PC-9 (cell line): ENCODE measurements at regions not wholly inside any gene's neighbourhood (a gene's known extent, or its start where the extent isn't known, plus 50 kb on each side); places are given as distances from the start of the nearest gene placed in this dataset.

Experiments used
- BruUV-seq: library from RNA; stranded (reverse); fragments of 400-500 nt; replicated peaks from 2 replicates; lab custom pipeline; 2021; lab: Mats Ljungman, UMichigan
- CTCF ChIA-PET: fragments of 300-600 bp; sonication (Branson Sonifier 250); formaldehyde crosslinking; loops from one replicate; lab custom pipeline; 2022; ENCODE audit warnings: antibody characterized with exemption; lab: Charles Lee
- POLR2A ChIA-PET: fragments of 300-600 bp; sonication (Branson Sonifier 250); formaldehyde crosslinking; loops from one replicate; lab custom pipeline; 2022; ENCODE audit warnings: antibody characterized with exemption; ENCODE audit not compliant: unreplicated experiment; lab: Charles Lee
- DNase-seq, 2 experiments: peaks; one replicate each; pipeline versions ENCODE4 v3.0.0 to v3.0.0-alpha.2; 2015 to 2022; ENCODE audit warnings: mixed read lengths in 1 of 2
- H2AFZ ChIP-seq: fragments of 200-600 bp; sonication (generic); 2 replicates; pipeline ENCODE4 v1.8.1; 2017; ENCODE audit warnings: antibody characterized with exemption
- H3F3A ChIP-seq: fragments of 200-600 bp; sonication (generic); 2 replicates; pipeline ENCODE4 v1.8.1; 2017; ENCODE audit warnings: antibody characterized with exemption, mild to moderate bottlenecking, low read depth; ENCODE audit not compliant: insufficient read depth
- H3K27ac ChIP-seq: fragments of 200-600 bp; sonication (generic); 2 replicates; pipeline ENCODE4 v1.6.1; 2016; ENCODE audit warnings: mixed run types
- H3K27me3 ChIP-seq: fragments of 200-600 bp; sonication (generic); 2 replicates; pipeline ENCODE4 v1.6.1; 2016; ENCODE audit warnings: low read depth, mixed run types; ENCODE audit not compliant: insufficient read depth
- H3K36me3 ChIP-seq: fragments of 200-600 bp; sonication (generic); 2 replicates; pipeline ENCODE4 v1.6.1; 2016; ENCODE audit warnings: low read depth, mixed run types
- H3K4me1 ChIP-seq: fragments of 200-600 bp; sonication (generic); replicated peaks from 2 replicates; pipeline ENCODE4 v1.6.1; 2016; ENCODE audit warnings: mixed run types; ENCODE audit not compliant: insufficient read depth
- H3K4me2 ChIP-seq: fragments of 200-600 bp; sonication (generic); 2 replicates; pipeline ENCODE4 v1.6.1; 2017; ENCODE audit warnings: mixed run types
- H3K4me3 ChIP-seq: fragments of 200-600 bp; sonication (generic); 2 replicates; pipeline ENCODE4 v1.6.1; 2016; ENCODE audit warnings: mixed run types
- H3K79me2 ChIP-seq: fragments of 200-600 bp; sonication (generic); 2 replicates; pipeline ENCODE4 v1.6.1; 2017; ENCODE audit warnings: low read depth, mixed run types
- H3K9me2 ChIP-seq: fragments of 200-600 bp; sonication (generic); 2 replicates; pipeline ENCODE4 v1.8.1; 2017; ENCODE audit warnings: mild to moderate bottlenecking; ENCODE audit not compliant: insufficient read depth
- H3K9me3 ChIP-seq: fragments of 200-600 bp; sonication (generic); 2 replicates; pipeline ENCODE4 v1.8.1; 2016; ENCODE audit warnings: low read depth; ENCODE audit not compliant: insufficient read depth
- H4K20me1 ChIP-seq: fragments of 200-600 bp; sonication (generic); 2 replicates; pipeline ENCODE4 v1.8.1; 2017; ENCODE audit not compliant: insufficient read depth
- CTCF ChIP-seq: fragments of 200-600 bp; sonication (generic); conservative IDR thresholded peaks from 2 replicates; pipeline ENCODE4 v1.6.1; 2017; ENCODE audit warnings: mixed run types, antibody characterized with exemption, mild to moderate bottlenecking, moderate library complexity
- EZH2 ChIP-seq: fragments of 200-600 bp; sonication (generic); IDR thresholded peaks from 2 replicates; pipeline ENCODE4 v1.8.0; 2017; ENCODE audit warnings: antibody characterized with exemption, low read depth
- intact Hi-C: fragments of 100-400 bp; cut with micrococcal nuclease; formaldehyde crosslinking; loops from one replicate; pipeline ENCODE4 v1.10.0; 2022; ENCODE audit not compliant: unreplicated experiment

GRCh38 chr2:215767625-215768024, 245.7 kb downstream of the MREG start:
- ChIA-PET CTCF (no interaction called here), POLR2A (no interaction called here)
- no peak overlapping the region for H3K27ac ChIP-seq

GRCh38 chr2:215765729-215766360, 247.5 kb downstream of the MREG start:
- TF ChIP-seq CTCF (no peak), EZH2 (no peak)
- H2AFZ ChIP-seq = no peak overlapping the region
- no peak overlapping the region for H3K4me3 ChIP-seq
- no peaks in the 10 kb centered on the region for H3K27me3 ChIP-seq
- H3K9me3 ChIP-seq = peaks cover 6% of the 10 kb centered on the region
- H3K36me3 ChIP-seq = no peaks in the 10 kb centered on the region
- no peaks in the 10 kb centered on the region for H3F3A ChIP-seq
- POLR2A ChIA-PET = interaction anchor here (0.7 kb wide), 1 partner anchor 454 kb away, joined by 3 read pairs; no protein-coding TSS in a partner anchor
- CTCF ChIA-PET = no interaction called here
- no peak overlapping the region for H3K4me2 ChIP-seq
- H3K9me2 ChIP-seq = no peaks in the 10 kb centered on the region
- intact Hi-C loops = no loop called here
- H4K20me1 ChIP-seq = no peaks in the 10 kb centered on the region
- no TSS peak for BruUV-seq
- no peak for DNase-seq
- H3K27ac ChIP-seq = no peak overlapping the region
- no peaks in the 10 kb centered on the region for H3K79me2 ChIP-seq
- no peaks in the 10 kb centered on the region for H3K4me1 ChIP-seq

More at GRCh38 chr2:215767625-215768024, 245.7 kb downstream of the MREG start:
- H3K27me3 ChIP-seq = no peaks in the 10 kb centered on the region
- no peak for TF ChIP-seq EZH2
- no peak for TF ChIP-seq CTCF
- no peak overlapping the region for H3K4me2 ChIP-seq
- H3F3A ChIP-seq = no peaks in the 10 kb centered on the region
- no peaks in the 10 kb centered on the region for H3K9me2 ChIP-seq
- H3K4me3 ChIP-seq = no peak overlapping the region
- 0 out of 2 replicates have a peak, but pooled peaks cover 8% of the 10 kb centered on the region for H3K4me1 ChIP-seq
- H3K9me3 ChIP-seq = peaks cover 7% of the 10 kb centered on the region
- H3K36me3 ChIP-seq = no peaks in the 10 kb centered on the region
- intact Hi-C loops = no loop called here
- no peak for DNase-seq
- no peak overlapping the region for H2AFZ ChIP-seq
- BruUV-seq = no TSS peak
- no peaks in the 10 kb centered on the region for H3K79me2 ChIP-seq
- no peaks in the 10 kb centered on the region for H4K20me1 ChIP-seq

- Histone ChIP-seq H3K36me3 (no peaks in the 10 kb centered on the region), H3K4me1 (no peaks in the 10 kb centered on the region), H3K9me3 (peaks cover 3% of the 10 kb centered on the region), H2AFZ (no peak overlapping the region), H4K20me1 (no peaks in the 10 kb centered on the region), H3K4me2 (no peak overlapping the region), H3K27ac (no peak overlapping the region), H3F3A (no peaks in the 10 kb centered on the region), H3K27me3 (no peaks in the 10 kb centered on the region), H3K9me2 (no peaks in the 10 kb centered on the region), H3K79me2 (no peaks in the 10 kb centered on the region), H3K4me3 (no peak overlapping the region)
- no peak for DNase-seq
- ChIA-PET CTCF (no interaction called here), POLR2A (no interaction called here)
- TF ChIP-seq CTCF (no peak), EZH2 (no peak)
- intact Hi-C loops = no loop called here
- BruUV-seq = no TSS peak
These were observed 248.8 kb downstream of the MREG start for GRCh38 chr2:215764441-215765048.
